Naive thymus-derived CD4-positive, alpha-beta T cell (primary cell): ENCODE measurements at regions not wholly inside any gene's neighbourhood (a gene's known extent, or its start where the extent isn't known, plus 50 kb on each side); places are given as distances from the start of the nearest gene placed in this dataset.
"Not testable (repeated sequence)": the region's sequence is repeated elsewhere in the genome, so short reads cannot be mapped to it uniquely, and the experiment has no call there.

ENCODE experiments used
- ATAC-seq: fragments of 150-1000 bp; cut with Tn5 transposase; 2 replicates; pipeline ENCODE4 v1.10.0; 2021; ENCODE audit warnings: mild to moderate bottlenecking, moderate library complexity
- CTCF ChIA-PET: fragments of 350-600 bp; sonication (Branson Sonifier 250); formaldehyde crosslinking; loops from one replicate; lab custom pipeline; 2021; ENCODE audit warnings: antibody characterized with exemption; lab: Charles Lee
- POLR2A ChIA-PET: fragments of 350-600 bp; sonication (Branson Sonifier 250); formaldehyde crosslinking; loops from one replicate; lab custom pipeline; 2021; ENCODE audit warnings: antibody characterized with exemption, inconsistent platforms; lab: Charles Lee
- DNase-seq, 9 donors: peaks; one replicate each; pipeline versions ENCODE4 v3.0.0 to v3.0.0-alpha.2; 2020 to 2022; ENCODE audit warnings: mixed read lengths in 1 of 9
- H3K27ac ChIP-seq: one replicate; pipeline ENCODE4 v1.7.0; 2013; ENCODE audit warnings: mild to moderate bottlenecking, low read depth, low read length, moderate library complexity
- H3K27me3 ChIP-seq, 2 donors: one replicate each; pipeline ENCODE4 v1.7.0; 2013; ENCODE audit warnings: low read length in 2 of 2, mild to moderate bottlenecking in 2 of 2, moderate library complexity in 2 of 2; ENCODE audit not compliant: control insufficient read depth in 2 of 2, insufficient read depth in 2 of 2
- H3K36me3 ChIP-seq, 3 experiments: 1 replicate in 2 of 3; 2 replicates in 1 of 3; pipeline ENCODE4 v1.7.0; 2013; ENCODE audit warnings: low read length in 3 of 3, mild to moderate bottlenecking in 3 of 3, moderate library complexity in 1 of 3; ENCODE audit not compliant: insufficient read depth in 3 of 3, control insufficient read depth in 2 of 3
- H3K4me1 ChIP-seq, 2 donors: one replicate each; pipeline ENCODE4 v1.7.0; 2013; ENCODE audit warnings: low read length in 2 of 2, mild to moderate bottlenecking in 2 of 2, moderate library complexity in 1 of 2; ENCODE audit not compliant: control insufficient read depth in 2 of 2, insufficient read depth in 2 of 2
- H3K4me3 ChIP-seq: 2 replicates; pipeline ENCODE4 v1.7.0; 2013; ENCODE audit warnings: mild to moderate bottlenecking, low read length
- H3K9me3 ChIP-seq, 3 experiments: 1 replicate in 2 of 3; 2 replicates in 1 of 3; pipeline ENCODE4 v1.7.0; 2013; ENCODE audit warnings: low read length in 3 of 3; ENCODE audit not compliant: control insufficient read depth in 2 of 3
- H3K27ac Mint-ChIP-seq, 9 donors: one replicate each; pipeline ENCODE4 v1.8.0; 2020 to 2022; ENCODE audit warnings: mixed read lengths in 9 of 9, mild to moderate bottlenecking in 8 of 9, moderate library complexity in 5 of 9, inconsistent platforms in 2 of 9
- H3K27me3 Mint-ChIP-seq, 5 donors: one replicate each; pipeline ENCODE4 v1.8.0; 2021 to 2022; ENCODE audit warnings: mixed read lengths in 5 of 5, mild to moderate bottlenecking in 1 of 5
- H3K36me3 Mint-ChIP-seq, 5 donors: one replicate each; pipeline ENCODE4 v1.8.0; 2020 to 2022; ENCODE audit warnings: mixed read lengths in 5 of 5, mild to moderate bottlenecking in 3 of 5, inconsistent platforms in 1 of 5
- H3K4me1 Mint-ChIP-seq, 7 donors: one replicate each; pipeline ENCODE4 v1.8.0; 2020 to 2022; ENCODE audit warnings: mixed read lengths in 7 of 7, mild to moderate bottlenecking in 3 of 7, inconsistent platforms in 1 of 7
- H3K4me3 Mint-ChIP-seq, 10 donors: one replicate each; pipeline ENCODE4 v1.8.0; 2020 to 2022; ENCODE audit warnings: mild to moderate bottlenecking in 10 of 10, mixed read lengths in 10 of 10, moderate library complexity in 6 of 10, inconsistent platforms in 2 of 10
- H3K9me3 Mint-ChIP-seq, 11 donors: one replicate each; pipeline ENCODE4 v1.8.0; 2020 to 2022; ENCODE audit warnings: mixed read lengths in 11 of 11, mild to moderate bottlenecking in 4 of 11, inconsistent platforms in 1 of 11, moderate library complexity in 1 of 11
- intact Hi-C, 2 donors: fragments of 100-400 bp; cut with micrococcal nuclease; formaldehyde crosslinking; loops; one replicate each; pipeline ENCODE4 v1.15.1; 2023

DNA sequence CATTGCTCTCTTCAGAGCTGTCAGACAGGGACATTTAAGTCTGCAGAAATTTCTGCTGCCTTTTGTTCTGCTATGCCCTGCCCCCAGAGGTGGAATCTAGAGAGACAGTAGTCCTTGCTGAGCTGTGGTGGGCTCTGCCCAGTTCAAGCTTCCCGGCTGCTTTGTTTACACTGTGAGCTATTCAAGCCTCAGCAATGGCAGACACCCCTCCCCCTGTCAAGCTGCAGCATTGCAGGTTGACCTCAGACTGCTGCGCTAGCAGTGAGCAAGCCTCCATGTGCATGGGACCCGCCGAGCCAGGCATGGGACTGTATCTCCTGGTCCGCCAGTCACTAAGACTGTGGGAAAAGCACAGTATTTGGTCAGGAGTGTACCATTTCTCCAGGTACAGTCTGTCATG lies 53.6 kb upstream of the MAPK10 start:
- DNase-seq, H3K9me3 ChIP-seq, H3K27me3 ChIP-seq, H3K4me3 Mint-ChIP-seq, H3K36me3 ChIP-seq, POLR2A ChIA-PET, ATAC-seq, H3K4me3 ChIP-seq, H3K27ac ChIP-seq, H3K27ac Mint-ChIP-seq, H3K36me3 Mint-ChIP-seq, H3K4me1 ChIP-seq, CTCF ChIA-PET, H3K4me1 Mint-ChIP-seq, intact Hi-C loops: not testable (repeated sequence)
- peaks cover 0 to 32% (median 13%) of the 10 kb centered on the region in 11 donors for H3K9me3 Mint-ChIP-seq
- peaks cover 0 to 11% (median 6%) of the 10 kb centered on the region in 5 donors for H3K27me3 Mint-ChIP-seq

DNA sequence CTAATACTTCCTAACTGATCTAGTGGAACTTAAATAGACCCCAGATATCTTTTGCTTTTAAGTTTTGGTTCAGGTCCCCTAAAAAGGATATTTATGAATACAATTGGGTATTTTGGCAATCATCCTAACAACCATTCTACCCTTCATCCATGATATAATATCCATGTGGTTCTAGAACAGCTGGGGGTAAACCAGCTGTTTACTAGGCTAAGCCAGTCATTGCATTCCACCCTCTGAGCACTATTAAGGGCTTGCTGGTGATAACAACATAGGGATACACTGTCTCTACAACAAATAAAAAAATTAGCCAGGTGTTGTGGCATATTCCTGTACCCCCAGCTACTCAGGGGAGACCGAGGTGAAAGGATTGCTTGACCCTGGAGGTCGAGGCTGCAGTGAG lies 54.8 kb upstream of the MAPK10 start:
- Mint-ChIP-seq H3K27me3 (peaks cover 0 to 11% (median 6%) of the 10 kb centered on the region in 5 donors), H3K9me3 (peaks cover 0 to 29% (median 9%) of the 10 kb centered on the region in 11 donors), H3K4me1 (no peaks in the 10 kb centered on the region), H3K27ac (no peak overlapping the region), H3K4me3 (no peak overlapping the region), H3K36me3 (peaks cover 0 to 9% (median 0%) of the 10 kb centered on the region in 5 donors)
- Histone ChIP-seq H3K27me3 (no peaks in the 10 kb centered on the region), H3K4me1 (no peaks in the 10 kb centered on the region), H3K4me3 (no peak overlapping the region), H3K36me3 (no peaks in the 10 kb centered on the region), H3K9me3 (no peaks in the 10 kb centered on the region), H3K27ac (no peak overlapping the region)
- intact Hi-C loops: no loop called here
- ChIA-PET CTCF (no interaction called here), POLR2A (no interaction called here)
- ATAC-seq: no peak
- no peak for DNase-seq

DNA sequence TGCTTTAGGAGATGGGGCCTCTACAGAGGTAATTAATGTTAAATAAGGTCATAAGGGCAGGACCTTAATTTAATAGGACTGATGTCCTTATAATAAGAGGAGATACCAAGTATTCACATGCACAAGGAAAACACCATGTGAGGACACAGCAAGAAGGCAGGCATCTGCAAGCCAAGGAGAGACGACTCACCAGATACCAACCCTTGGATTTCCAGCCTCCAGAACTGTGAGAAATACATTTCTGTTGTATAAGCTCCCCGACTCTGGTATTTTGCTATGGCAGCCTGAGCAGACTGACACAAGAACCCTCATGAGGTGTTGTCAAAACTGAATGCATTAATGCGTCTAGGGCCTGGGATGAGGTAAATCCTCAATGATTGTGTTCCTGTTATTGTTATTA lies 56.2 kb upstream of the MAPK10 start:
- H3K27ac Mint-ChIP-seq: no peak overlapping the region
- H3K9me3 ChIP-seq: no peaks in the 10 kb centered on the region
- no peaks in the 10 kb centered on the region for H3K27me3 ChIP-seq
- CTCF ChIA-PET: no interaction called here
- intact Hi-C loops: no loop called here
- H3K27ac ChIP-seq: no peak overlapping the region
- peaks cover 0 to 9% (median 0%) of the 10 kb centered on the region in 5 donors for H3K36me3 Mint-ChIP-seq
- H3K36me3 ChIP-seq: no peaks in the 10 kb centered on the region
- no peak overlapping the region for H3K4me3 Mint-ChIP-seq
- no peak for ATAC-seq
- H3K4me3 ChIP-seq: no peak overlapping the region
- peaks cover 0 to 24% (median 9%) of the 10 kb centered on the region in 11 donors for H3K9me3 Mint-ChIP-seq
- no peaks in the 10 kb centered on the region for H3K4me1 ChIP-seq
- DNase-seq: no peak
- POLR2A ChIA-PET: no interaction called here
- H3K27me3 Mint-ChIP-seq: peaks cover 0 to 11% (median 6%) of the 10 kb centered on the region in 5 donors
- no peaks in the 10 kb centered on the region for H3K4me1 Mint-ChIP-seq

DNA sequence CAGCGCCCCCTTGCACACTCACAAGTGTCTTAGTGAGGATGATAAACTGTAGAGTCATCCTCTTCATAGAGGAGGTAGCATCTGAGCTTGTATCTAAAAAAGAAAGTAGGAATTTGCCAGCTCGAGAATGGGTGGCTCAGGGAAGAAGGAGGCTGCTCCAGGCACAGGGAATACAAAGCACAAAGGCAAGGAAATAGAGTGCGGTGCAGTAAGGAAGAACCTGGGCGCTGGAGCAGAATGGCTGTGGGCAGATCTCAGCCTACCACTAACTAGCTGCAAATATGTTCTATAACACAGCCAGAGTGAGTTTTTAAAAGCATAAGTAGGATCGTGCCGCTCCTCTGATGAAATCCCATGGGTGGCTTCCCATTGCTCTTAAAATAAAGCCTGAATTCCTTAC lies 61.6 kb upstream of the MAPK10 start:
- no peak overlapping the region for H3K27ac Mint-ChIP-seq
- DNase-seq (no peak), ATAC-seq (no peak)
- CTCF ChIA-PET: no interaction called here
- H3K4me3 ChIP-seq: no peak overlapping the region
- H3K36me3 Mint-ChIP-seq: no peaks in the 10 kb centered on the region
- no peak overlapping the region for H3K4me3 Mint-ChIP-seq
- no peaks in the 10 kb centered on the region for H3K9me3 ChIP-seq
- H3K36me3 ChIP-seq: no peaks in the 10 kb centered on the region
- POLR2A ChIA-PET: no interaction called here
- no peaks in the 10 kb centered on the region for H3K4me1 ChIP-seq
- no peaks in the 10 kb centered on the region for H3K27me3 ChIP-seq
- H3K9me3 Mint-ChIP-seq: no peaks in the 10 kb centered on the region
- H3K27ac ChIP-seq: no peak overlapping the region
- intact Hi-C loops: no loop called here
- no peaks in the 10 kb centered on the region for H3K27me3 Mint-ChIP-seq
- no peaks in the 10 kb centered on the region for H3K4me1 Mint-ChIP-seq

DNA sequence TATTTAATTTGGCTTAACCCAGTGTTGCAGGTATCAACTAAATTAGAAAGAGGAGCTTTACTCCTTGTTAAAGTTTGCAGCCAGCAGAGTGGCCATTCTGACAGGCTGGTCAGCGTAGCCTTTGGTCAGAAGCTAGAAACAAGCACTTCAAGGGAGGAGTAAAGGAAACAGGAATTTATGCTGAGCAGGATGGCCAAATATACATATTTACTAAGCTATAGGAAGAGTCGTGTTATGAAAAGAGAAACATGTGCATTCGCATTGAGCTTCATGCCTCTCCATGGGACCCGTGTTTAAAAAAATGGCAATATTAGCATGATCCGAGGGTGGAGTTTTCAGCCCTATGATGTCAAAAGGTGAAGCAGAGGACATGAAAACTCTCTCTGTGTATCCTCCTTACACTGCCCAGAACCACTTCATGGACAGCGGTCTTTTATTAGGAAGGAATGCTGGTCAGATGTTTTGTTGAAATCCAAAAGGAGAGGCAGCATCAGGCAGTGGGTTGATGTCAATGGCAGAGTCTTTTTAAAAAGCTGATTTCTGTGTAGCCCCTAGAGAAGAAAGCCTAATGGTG lies 71.8 kb upstream of the MAPK10 start:
- ATAC-seq (no peak), DNase-seq (no peak)
- no peaks in the 10 kb centered on the region for H3K4me1 Mint-ChIP-seq
- no peaks in the 10 kb centered on the region for H3K4me1 ChIP-seq
- H3K36me3 ChIP-seq: no peaks in the 10 kb centered on the region
- intact Hi-C loops: no loop called here
- H3K27ac Mint-ChIP-seq: no peak overlapping the region
- H3K27me3 Mint-ChIP-seq: peaks cover 0 to 4% (median 0%) of the 10 kb centered on the region in 5 donors
- peaks cover 0 to 6% (median 0%) of the 10 kb centered on the region in 11 donors for H3K9me3 Mint-ChIP-seq
- H3K4me3 ChIP-seq: no peak overlapping the region
- ChIA-PET CTCF (no interaction called here), POLR2A (no interaction called here)
- no peaks in the 10 kb centered on the region for H3K27me3 ChIP-seq
- H3K4me3 Mint-ChIP-seq: no peak overlapping the region
- no peak overlapping the region for H3K27ac ChIP-seq
- no peaks in the 10 kb centered on the region for H3K9me3 ChIP-seq
- H3K36me3 Mint-ChIP-seq: no peaks in the 10 kb centered on the region

DNA sequence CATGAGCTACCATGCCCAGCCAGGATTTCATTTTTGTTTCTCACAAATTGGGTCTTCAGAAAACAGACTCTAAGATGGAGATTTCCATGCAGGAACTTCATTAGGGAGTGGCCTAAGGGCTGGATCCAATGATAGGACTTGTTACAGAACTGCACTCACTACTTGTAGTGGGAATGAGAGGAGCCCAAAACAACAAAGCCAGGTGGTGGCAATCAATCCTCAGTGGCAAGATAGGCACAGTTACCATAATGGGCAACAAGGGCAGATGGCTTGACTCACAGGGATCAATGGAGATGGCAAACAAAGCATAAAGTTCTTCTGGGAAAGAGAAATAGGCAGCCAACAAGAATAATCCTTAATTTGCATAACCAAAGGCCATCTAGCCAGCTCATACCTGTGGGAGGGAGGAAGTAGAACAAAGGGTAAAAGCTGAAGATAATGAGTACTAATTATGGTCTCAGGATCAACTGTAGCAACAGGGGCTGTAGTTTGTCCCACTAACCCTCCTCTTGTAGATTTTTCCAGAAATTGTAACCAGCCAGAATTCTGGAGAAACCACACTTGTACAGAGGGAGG lies 72.8 kb upstream of the MAPK10 start:
- Mint-ChIP-seq H3K4me1 (no peaks in the 10 kb centered on the region), H3K4me3 (no peak overlapping the region), H3K27me3 (no peaks in the 10 kb centered on the region), H3K36me3 (no peaks in the 10 kb centered on the region), H3K27ac (no peak overlapping the region), H3K9me3 (peaks cover 0 to 4% (median 0%) of the 10 kb centered on the region in 11 donors)
- ATAC-seq: no peak
- POLR2A ChIA-PET: no interaction called here
- Histone ChIP-seq H3K9me3 (no peaks in the 10 kb centered on the region), H3K4me1 (no peaks in the 10 kb centered on the region), H3K27me3 (no peaks in the 10 kb centered on the region), H3K36me3 (no peaks in the 10 kb centered on the region), H3K27ac (no peak overlapping the region), H3K4me3 (no peak overlapping the region)
- intact Hi-C loops: no loop called here
- no peak for DNase-seq
- CTCF ChIA-PET: no interaction called here

DNA sequence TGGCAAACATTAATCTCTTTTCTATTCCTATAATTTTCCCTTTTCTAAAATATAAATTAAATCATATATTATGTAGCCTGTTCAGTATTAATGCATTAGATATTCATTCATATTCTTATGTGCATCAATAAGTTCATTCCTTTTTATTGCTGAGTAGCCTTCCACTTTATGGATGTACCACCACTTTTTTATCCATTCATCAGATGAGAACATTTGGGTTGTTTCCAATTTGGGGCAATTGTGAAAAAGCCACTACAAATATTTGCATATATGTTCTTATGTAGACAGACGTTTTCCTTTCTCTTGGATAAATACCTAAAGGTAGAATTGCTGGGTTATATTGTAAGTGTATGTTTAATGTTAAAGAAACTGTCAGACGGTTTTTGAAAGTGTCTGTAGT lies 79.4 kb upstream of the MAPK10 start:
- DNase-seq: no peak

More for the DNA sequence above, 79.4 kb upstream of the MAPK10 start:
- Histone ChIP-seq H3K9me3 (no peaks in the 10 kb centered on the region), H3K27ac (no peak overlapping the region), H3K36me3 (no peaks in the 10 kb centered on the region), H3K27me3 (no peaks in the 10 kb centered on the region), H3K4me1 (no peaks in the 10 kb centered on the region), H3K4me3 (no peak overlapping the region)
- Mint-ChIP-seq H3K27me3 (peaks cover 2 to 7% (median 6%) of the 10 kb centered on the region in 5 donors), H3K36me3 (no peaks in the 10 kb centered on the region), H3K4me3 (no peak overlapping the region), H3K9me3 (peaks cover 0 to 5% (median 3%) of the 10 kb centered on the region in 11 donors), H3K27ac (no peak overlapping the region), H3K4me1 (no peaks in the 10 kb centered on the region)
- ChIA-PET POLR2A (no interaction called here), CTCF (no interaction called here)
- no peak for ATAC-seq
- intact Hi-C loops: no loop called here
